ENCODE measurements at regions not wholly inside any gene's neighbourhood (a gene's known extent, or its start where the extent isn't known, plus 50 kb on each side); places are given as distances from the start of the nearest gene placed in this dataset.

DNA sequence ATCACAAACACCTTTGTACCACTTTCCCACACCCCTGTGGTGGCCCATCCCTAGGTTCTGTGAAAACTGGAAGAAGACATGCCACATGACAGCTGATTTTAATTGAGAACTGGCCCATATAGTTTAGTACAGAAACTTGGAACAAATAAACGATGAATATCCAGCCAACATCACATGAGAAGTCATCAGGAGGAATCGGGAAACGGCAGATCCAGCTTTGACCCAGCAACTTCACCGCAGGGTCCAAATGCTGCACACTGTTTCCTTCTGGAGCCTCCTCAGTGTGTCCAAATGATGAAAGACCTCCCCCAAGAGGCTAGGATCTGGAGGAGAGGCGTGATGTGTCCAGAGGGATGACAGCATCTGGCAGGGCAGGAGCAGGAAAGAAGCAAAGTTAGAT is 75.5 kb downstream of the COPS8 start:
- Mint-ChIP-seq H3K4me3 (no peak overlapping the region), H3K4me1 (ENCODE audit: low read depth) (peaks cover 23% of the 10 kb centered on the region), H3K27ac (no peak overlapping the region), H3K27me3 (peaks cover 7% of the 10 kb centered on the region), H3K9me3 (peaks cover 2% of the 10 kb centered on the region), H3K36me3 (ENCODE audit: low read depth) (peaks cover 2% of the 10 kb centered on the region)
- POLR2A ChIA-PET = interaction anchor here (0.6 kb wide), 1 partner anchor 140 kb away, joined by 4 read pairs; no protein-coding TSS in a partner anchor
- no peak for ATAC-seq
- CTCF ChIA-PET = no interaction called here
- intact Hi-C loops (cut with micrococcal nuclease) = no loop called here
- no peak for DNase-seq
- TF ChIP-seq, protein P1, sequence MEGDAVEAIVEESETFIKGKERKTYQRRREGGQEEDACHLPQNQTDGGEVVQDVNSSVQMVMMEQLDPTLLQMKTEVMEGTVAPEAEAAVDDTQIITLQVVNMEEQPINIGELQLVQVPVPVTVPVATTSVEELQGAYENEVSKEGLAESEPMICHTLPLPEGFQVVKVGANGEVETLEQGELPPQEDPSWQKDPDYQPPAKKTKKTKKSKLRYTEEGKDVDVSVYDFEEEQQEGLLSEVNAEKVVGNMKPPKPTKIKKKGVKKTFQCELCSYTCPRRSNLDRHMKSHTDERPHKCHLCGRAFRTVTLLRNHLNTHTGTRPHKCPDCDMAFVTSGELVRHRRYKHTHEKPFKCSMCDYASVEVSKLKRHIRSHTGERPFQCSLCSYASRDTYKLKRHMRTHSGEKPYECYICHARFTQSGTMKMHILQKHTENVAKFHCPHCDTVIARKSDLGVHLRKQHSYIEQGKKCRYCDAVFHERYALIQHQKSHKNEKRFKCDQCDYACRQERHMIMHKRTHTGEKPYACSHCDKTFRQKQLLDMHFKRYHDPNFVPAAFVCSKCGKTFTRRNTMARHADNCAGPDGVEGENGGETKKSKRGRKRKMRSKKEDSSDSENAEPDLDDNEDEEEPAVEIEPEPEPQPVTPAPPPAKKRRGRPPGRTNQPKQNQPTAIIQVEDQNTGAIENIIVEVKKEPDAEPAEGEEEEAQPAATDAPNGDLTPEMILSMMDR (IDR thresholded peaks at IDR 0.05) = no peak

DNA sequence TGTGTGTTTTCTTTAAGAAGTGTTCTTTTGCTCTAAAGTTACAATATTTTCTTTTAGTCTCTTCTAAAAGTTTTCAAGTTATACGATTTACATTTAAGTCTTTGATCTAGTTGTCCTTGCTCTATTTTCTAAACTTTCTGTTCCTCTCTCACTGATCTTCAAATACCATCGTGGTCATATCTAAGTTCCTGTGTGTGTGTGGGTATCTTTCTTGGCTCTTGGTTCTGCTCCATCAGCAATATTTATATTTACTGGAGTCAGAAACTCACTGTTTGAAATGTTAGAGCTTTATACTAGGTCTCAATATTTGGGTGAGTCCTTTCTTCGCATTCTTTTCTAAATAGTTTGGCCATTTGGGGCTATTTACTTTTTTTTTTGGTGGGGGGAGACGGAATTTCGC is 77.3 kb downstream of the COPS8 start:
- ATAC-seq = no peak
- CTCF ChIA-PET = interaction anchor here (1.3 kb wide), 1 partner anchor 9 kb away, joined by 7 read pairs; no protein-coding TSS in a partner anchor

DNA sequence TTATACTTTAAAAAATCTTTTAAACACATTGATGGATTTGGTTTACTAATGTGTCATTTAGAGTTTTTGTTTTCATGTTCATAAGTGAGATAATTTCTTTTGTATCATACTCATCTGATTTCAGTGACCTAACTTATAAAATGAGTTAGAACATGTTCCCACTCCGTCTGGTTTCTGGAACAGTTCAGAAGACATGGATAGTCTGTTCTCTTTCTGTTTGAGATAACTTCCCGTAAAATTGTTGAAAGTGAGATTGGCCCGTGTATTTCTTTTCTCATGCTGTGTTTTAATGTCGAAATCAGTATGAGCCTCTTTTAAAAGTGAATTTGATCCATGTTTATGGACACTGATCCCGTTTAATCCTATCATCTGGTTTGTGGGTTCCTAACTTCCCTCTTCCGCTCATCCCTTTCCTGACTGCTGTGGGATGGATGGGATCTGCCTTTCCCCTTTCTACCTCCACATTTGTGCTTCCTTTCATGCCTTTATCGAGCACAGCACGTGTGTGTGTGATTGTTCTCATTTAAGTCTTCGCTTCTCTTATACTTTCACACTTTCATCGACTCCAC is 78.9 kb downstream of the COPS8 start:
- Mint-ChIP-seq H3K9me3 (peaks cover 8% of the 10 kb centered on the region), H3K27me3 (peaks cover 12% of the 10 kb centered on the region), H3K4me1 (ENCODE audit: low read depth) (peaks cover 4% of the 10 kb centered on the region), H3K36me3 (ENCODE audit: low read depth) (no peaks in the 10 kb centered on the region), H3K27ac (no peak overlapping the region), H3K4me3 (no peak overlapping the region)
- no peak for ATAC-seq
- intact Hi-C loops (cut with micrococcal nuclease) = no loop called here
- no peak for DNase-seq
- ChIA-PET CTCF (interaction anchor here (0.7 to 2.2 kb wide), 7 partner anchors 15 to 407 kb away, joined by 3 to 10 read pairs (median 5); no protein-coding TSS in a partner anchor), POLR2A (no interaction called here)
- TF ChIP-seq, protein P1 (IDR thresholded peaks at IDR 0.05) = no peak

More for the DNA sequence above, 77.3 kb downstream of the COPS8 start:
- intact Hi-C loops (cut with micrococcal nuclease) = no loop called here
- Mint-ChIP-seq H3K36me3 (ENCODE audit: low read depth) (peaks cover 2% of the 10 kb centered on the region), H3K9me3 (peaks cover 5% of the 10 kb centered on the region), H3K27ac (peak overlapping the region; percentile 30), H3K27me3 (peaks cover 9% of the 10 kb centered on the region), H3K4me1 (ENCODE audit: low read depth) (peaks cover 16% of the 10 kb centered on the region), H3K4me3 (no peak overlapping the region)
- TF ChIP-seq, protein P1 (IDR thresholded peaks at IDR 0.05) = no peak
- DNase-seq = no peak
- POLR2A ChIA-PET = no interaction called here

DNA sequence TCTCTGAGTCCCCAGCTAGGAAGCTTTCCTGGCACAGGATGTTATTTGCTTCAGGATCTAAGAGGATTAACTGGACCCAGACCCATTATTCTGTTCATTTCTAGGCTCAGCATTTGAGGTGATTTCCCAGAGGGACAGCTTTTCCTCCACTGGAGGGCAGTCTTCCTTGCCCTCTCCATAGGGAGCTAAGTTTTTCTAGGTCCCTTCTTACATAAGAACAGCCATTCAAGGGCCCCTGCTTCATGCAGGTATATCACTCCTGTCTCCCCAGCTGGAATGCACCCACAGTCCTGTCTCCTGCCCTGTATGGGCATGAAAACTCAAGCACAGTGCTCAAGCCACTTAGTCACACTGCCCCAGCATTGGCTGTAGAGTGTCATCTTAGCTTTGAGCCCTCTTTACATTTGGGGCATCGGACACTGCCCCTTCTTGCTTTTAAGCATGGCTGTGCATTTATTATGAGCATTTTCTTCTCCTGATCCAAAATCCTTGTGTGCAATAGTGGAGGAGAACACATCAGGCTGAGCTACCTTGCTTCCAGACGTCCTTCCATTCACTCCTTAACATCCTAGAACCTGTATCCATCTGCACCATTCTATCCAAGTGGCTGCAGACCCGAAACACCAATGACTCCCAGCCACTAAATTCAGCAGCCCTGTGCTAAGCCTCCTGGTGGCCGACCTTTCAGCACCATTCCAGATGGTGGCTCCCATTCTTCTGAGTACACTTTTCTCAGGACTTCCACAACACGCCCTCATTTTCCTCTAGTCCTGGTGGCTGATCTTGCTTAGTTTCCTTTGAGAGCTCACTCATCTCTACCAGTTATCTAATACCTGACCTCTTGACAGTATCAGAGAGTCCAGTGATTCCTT is 80.0 kb downstream of the COPS8 start:
- CTCF ChIA-PET = interaction anchor here (0.7 to 2.2 kb wide), 12 partner anchors 11 to 406 kb away, joined by 3 to 10 read pairs (median 4); no protein-coding TSS in a partner anchor
- intact Hi-C loops (cut with micrococcal nuclease) = no loop called here
- Mint-ChIP-seq H3K27me3 (peaks cover 12% of the 10 kb centered on the region), H3K36me3 (ENCODE audit: low read depth) (no peaks in the 10 kb centered on the region), H3K4me3 (no peak overlapping the region), H3K9me3 (peaks cover 8% of the 10 kb centered on the region), H3K27ac (no peak overlapping the region), H3K4me1 (ENCODE audit: low read depth) (peaks cover 4% of the 10 kb centered on the region)
- ATAC-seq (no peak), DNase-seq (no peak)
- POLR2A ChIA-PET = no interaction called here
- TF ChIP-seq, protein P1 (IDR thresholded peaks at IDR 0.05) = peak; percentile 20

DNA sequence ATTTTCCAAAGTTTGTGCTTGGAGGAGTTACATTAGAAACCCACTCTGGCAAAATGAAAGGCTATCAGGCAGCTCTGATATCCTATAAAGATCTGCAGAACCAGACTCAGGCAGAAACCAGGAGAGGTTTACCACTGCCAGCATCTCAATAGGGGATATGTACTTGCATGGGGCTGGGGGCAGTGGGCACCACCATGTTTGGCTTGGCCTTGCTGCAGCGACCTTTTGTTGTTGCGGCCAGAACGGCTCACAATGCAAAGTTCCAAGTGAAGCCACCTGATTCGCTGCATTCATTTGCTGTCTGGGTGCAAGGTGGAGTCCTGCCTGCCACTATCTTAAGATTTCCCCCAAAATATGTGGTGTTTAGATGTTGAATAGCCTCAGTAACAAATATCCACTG is 81.3 kb downstream of the COPS8 start:
- intact Hi-C loops (cut with micrococcal nuclease) = no loop called here
- TF ChIP-seq, protein P1 (IDR thresholded peaks at IDR 0.05) = no peak
- H3K9me3 Mint-ChIP-seq = peaks cover 8% of the 10 kb centered on the region

More for the DNA sequence above, 81.3 kb downstream of the COPS8 start:
- ATAC-seq (no peak), DNase-seq (no peak)
- H3K36me3 Mint-ChIP-seq (ENCODE audit: low read depth) = no peaks in the 10 kb centered on the region
- H3K4me1 Mint-ChIP-seq (ENCODE audit: low read depth) = peaks cover 4% of the 10 kb centered on the region
- no peak overlapping the region for H3K27ac Mint-ChIP-seq
- ChIA-PET CTCF (interaction anchor here (1.5 to 2.2 kb wide), 2 partner anchors 12 to 405 kb away, joined by 5 to 7 read pairs; no protein-coding TSS in a partner anchor), POLR2A (no interaction called here)
- no peak overlapping the region for H3K4me3 Mint-ChIP-seq
- peaks cover 16% of the 10 kb centered on the region for H3K27me3 Mint-ChIP-seq

All from activated CD8-positive, alpha-beta T cell treated with anti-CD3 and anti-CD28 coated beads for 36 hours (primary cell).